ENCODE measurements at regions not wholly inside any gene's neighbourhood (a gene's known extent, or its start where the extent isn't known, plus 50 kb on each side); places are given as distances from the start of the nearest gene placed in this dataset.

- Histone ChIP-seq H3K4me3 (ENCODE audit: low read depth in 1 of 3, low read length in 3 of 3) (no peak overlapping the region), H3K36me3 (ENCODE audit: control insufficient read depth in 4 of 4, insufficient read depth in 3 of 4, low read depth in 1 of 4, low read length in 3 of 4) (no peaks in the 10 kb centered on the region), H3K4me1 (ENCODE audit: control insufficient read depth in 4 of 4, insufficient read depth in 4 of 4, low read length in 3 of 4) (no peaks in the 10 kb centered on the region), H3K27ac (ENCODE audit: low read depth in 1 of 2, low read length in 2 of 2) (no peak overlapping the region), H3K9ac (ENCODE audit: low read depth in 1 of 2, low read length in 2 of 2) (no peak overlapping the region), H3K27me3 (ENCODE audit: control insufficient read depth in 4 of 4, insufficient read depth in 4 of 4, low read length in 3 of 4) (no peaks in the 10 kb centered on the region), H3K9me3 (ENCODE audit: control insufficient read depth in 4 of 4, low read length in 3 of 4) (no peaks in the 10 kb centered on the region)
- 94% methylated on average over 2 of the region's 2 CpGs for WGBS
- DNase-seq (ENCODE audit: low spot score) = no peak
- no peak for TF ChIP-seq YY1 (IDR thresholded peaks at IDR 0.05)
- TF ChIP-seq SP1 (IDR thresholded peaks at IDR 0.05) = no peak
- no peak for TF ChIP-seq TAF1 (conservative IDR thresholded peaks at IDR 0.05)
- no peak for TF ChIP-seq ATF3 (IDR thresholded peaks at IDR 0.05)
- no peak for TF ChIP-seq HNF4G (IDR thresholded peaks at IDR 0.05)
- TF ChIP-seq FOXA2 (IDR thresholded peaks at IDR 0.05) = no peak
- no peak for TF ChIP-seq RAD21 (IDR thresholded peaks at IDR 0.05)
- no peak for TF ChIP-seq HNF4A (conservative IDR thresholded peaks at IDR 0.05)
- no peak for TF ChIP-seq EGR1 (IDR thresholded peaks at IDR 0.05; ENCODE audit: low read depth in 2 of 2)
- no peak for TF ChIP-seq GABPA (IDR thresholded peaks at IDR 0.05 in 1 of 2, conservative IDR thresholded peaks at IDR 0.05 in 1 of 2)
- no peak for TF ChIP-seq CTCF (IDR thresholded peaks at IDR 0.05; ENCODE audit: low read depth, low read length, missing input control)
- TF ChIP-seq NR2F2 (IDR thresholded peaks at IDR 0.05) = no peak
- no peak for TF ChIP-seq ZBTB33 (IDR thresholded peaks at IDR 0.05)
- no peak for TF ChIP-seq REST (IDR thresholded peaks at IDR 0.05)
- no peak for TF ChIP-seq FOXA1 (IDR thresholded peaks at IDR 0.05)
- no peak for TF ChIP-seq JUND (IDR thresholded peaks at IDR 0.05)
Measured at GRCh38 chrX:13180807-13181206, 136.4 kb upstream of the FAM9C start.

- Histone ChIP-seq H3K9ac (ENCODE audit: low read depth in 1 of 2, low read length in 2 of 2) (no peak overlapping the region), H3K4me3 (ENCODE audit: low read depth in 1 of 3, low read length in 3 of 3) (no peak overlapping the region), H3K9me3 (ENCODE audit: control insufficient read depth in 4 of 4, low read length in 3 of 4) (no peaks in the 10 kb centered on the region), H3K27ac (ENCODE audit: low read depth in 1 of 2, low read length in 2 of 2) (no peak overlapping the region), H3K27me3 (ENCODE audit: control insufficient read depth in 4 of 4, insufficient read depth in 4 of 4, low read length in 3 of 4) (no peaks in the 10 kb centered on the region), H3K4me1 (ENCODE audit: control insufficient read depth in 4 of 4, insufficient read depth in 4 of 4, low read length in 3 of 4) (no peaks in the 10 kb centered on the region), H3K36me3 (ENCODE audit: control insufficient read depth in 4 of 4, insufficient read depth in 3 of 4, low read depth in 1 of 4, low read length in 3 of 4) (no peaks in the 10 kb centered on the region)
- no peak for DNase-seq (ENCODE audit: low spot score)
- 96% methylated on average over 3 of the region's 3 CpGs for WGBS
- TF ChIP-seq HNF4A (conservative IDR thresholded peaks at IDR 0.05) (no peak), GABPA (IDR thresholded peaks at IDR 0.05 in 1 of 2, conservative IDR thresholded peaks at IDR 0.05 in 1 of 2) (no peak), YY1 (IDR thresholded peaks at IDR 0.05) (no peak), JUND (IDR thresholded peaks at IDR 0.05) (no peak)
Measured at GRCh38 chrX:13179586-13179985, 135.2 kb upstream of the FAM9C start.

Measured in liver (tissue), 8 donors.